ENCODE measurements at regions not wholly inside any gene's neighbourhood (a gene's known extent, or its start where the extent isn't known, plus 50 kb on each side); places are given as distances from the start of the nearest gene placed in this dataset.

DNA sequence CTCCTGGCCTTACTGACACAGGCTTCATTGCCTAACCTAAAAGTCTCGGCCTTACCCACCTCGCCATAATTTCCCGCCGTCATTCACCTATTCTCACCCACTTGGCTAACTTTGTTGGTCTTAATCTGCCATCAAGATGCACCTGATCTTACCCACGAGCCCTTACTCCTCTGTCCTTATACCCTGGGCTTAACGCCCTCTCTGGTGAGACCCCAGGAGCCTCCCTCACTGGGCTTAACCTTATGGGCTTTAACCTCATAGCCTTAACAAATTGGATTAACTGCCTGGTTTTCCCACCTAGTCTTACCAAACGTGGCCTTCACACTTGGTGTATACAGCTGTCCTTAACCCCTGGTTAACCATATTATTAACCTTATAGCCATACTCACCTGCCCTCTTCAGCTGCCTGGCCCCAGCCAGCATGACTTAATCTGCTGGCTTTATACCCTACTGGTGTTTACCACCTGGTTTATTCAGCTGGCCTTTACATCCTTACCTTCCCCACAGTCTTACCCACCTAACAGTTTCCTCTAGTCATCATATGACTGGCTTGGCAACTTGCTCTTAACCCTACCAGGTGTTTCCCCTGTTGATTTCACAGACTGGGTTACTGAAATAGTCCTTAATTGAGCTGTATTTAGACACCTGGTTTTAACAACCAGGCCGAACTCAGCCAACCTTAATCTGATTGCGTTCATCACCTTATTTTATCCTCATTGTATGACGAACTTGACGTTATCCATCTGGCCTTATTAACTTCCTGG is 132.0 kb upstream of the ZSWIM2 start:
- TF ChIP-seq ZNF384 (IDR thresholded peaks at IDR 0.05) (no peak), FOXM1 (IDR thresholded peaks at IDR 0.05; ENCODE audit: borderline replicate concordance) (no peak), HDGF (IDR thresholded peaks at IDR 0.05; ENCODE audit: borderline replicate concordance) (no peak)
